Stimulated activated CD4-positive, alpha-beta T cell treated with anti-CD3 and anti-CD28 coated beads, Interleukin-1b, Interleukin-23, amount 100 ng/mL, for 1 hour (primary cell): ENCODE measurements at regions not wholly inside any gene's neighbourhood (a gene's known extent, or its start where the extent isn't known, plus 50 kb on each side); places are given as distances from the start of the nearest gene placed in this dataset.
"Not testable (repeated sequence)": the region's sequence is repeated elsewhere in the genome, so short reads cannot be mapped to it uniquely, and the experiment has no call there.

Source experiments
- DNase-seq, 2 donors: peaks; one replicate each; pipeline ENCODE4 v3.0.0-alpha.2; 2020; ENCODE audit warnings: low read depth in 2 of 2

DNA sequence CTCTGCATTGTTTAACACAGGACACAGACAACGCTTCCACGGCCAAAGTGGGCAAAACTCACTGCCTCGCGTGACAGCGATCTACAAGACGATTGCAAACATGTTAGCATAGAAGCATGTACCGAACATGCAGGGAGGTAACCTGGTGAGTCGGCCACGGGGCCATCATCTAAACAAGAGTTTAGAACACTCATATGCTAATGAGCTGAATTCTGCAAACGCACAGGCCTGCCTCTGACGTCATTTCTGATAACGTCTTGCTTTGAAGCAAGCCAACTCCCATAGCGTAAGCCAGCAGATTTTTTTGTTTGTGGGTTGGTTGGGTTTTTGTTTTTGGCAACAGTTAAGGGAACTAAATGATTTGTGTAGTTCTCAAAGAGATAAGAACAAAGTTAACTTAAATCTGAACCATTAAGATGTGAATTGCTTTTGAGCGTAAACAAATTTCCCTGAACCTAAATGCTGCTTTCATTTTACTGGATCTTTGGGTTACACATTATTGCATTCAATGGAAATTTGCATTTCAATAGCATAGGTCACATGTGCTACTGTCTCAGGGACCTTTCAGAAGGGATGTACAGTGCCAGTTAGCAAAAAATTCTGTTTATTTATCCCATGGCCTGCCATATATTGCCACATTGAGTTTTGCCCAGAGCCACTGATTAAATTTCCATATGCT, 184.5 kb upstream of the PDE10A start:
- DNase-seq = no peak

DNA sequence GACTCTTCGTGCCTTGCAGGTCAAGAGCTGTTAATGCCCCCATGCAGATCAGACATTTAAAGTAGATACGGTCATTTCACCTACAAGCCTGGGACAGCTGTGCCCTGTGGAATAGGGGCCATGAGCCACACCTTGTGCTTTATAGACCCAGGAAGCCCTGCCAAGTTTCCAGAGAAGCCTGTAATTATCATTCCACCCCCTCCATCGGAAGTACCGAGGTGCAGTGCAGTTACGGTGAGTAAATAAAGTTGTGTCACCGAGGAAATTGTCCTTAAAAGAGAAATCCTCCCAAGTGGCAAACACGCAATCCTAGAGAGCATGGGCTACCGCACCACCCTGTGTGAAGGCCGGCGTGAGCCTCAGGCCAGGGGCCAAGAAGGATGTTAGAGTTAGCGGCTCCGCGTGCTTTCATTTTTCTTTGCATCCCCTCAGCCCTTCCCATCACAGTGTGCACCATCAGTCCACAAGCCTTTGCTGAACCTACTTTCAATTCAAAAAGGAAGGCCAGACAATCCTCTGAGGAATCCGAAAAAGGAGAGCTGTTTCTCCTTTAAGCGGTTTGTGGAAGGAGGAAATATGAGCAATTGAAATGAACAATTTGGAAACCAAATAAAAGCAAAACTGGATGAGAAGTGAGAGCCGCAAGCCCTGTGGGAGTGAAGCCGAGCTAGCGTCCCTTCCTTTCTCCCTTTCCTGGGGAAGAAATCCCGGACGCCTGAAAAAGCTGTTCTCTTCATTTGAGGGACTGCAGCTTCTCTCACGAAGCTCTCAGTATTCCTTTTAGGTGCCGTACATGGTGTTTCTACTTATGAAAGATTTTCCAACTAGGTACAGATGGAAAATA, 183.3 kb upstream of the PDE10A start:
- DNase-seq = no peak

DNA sequence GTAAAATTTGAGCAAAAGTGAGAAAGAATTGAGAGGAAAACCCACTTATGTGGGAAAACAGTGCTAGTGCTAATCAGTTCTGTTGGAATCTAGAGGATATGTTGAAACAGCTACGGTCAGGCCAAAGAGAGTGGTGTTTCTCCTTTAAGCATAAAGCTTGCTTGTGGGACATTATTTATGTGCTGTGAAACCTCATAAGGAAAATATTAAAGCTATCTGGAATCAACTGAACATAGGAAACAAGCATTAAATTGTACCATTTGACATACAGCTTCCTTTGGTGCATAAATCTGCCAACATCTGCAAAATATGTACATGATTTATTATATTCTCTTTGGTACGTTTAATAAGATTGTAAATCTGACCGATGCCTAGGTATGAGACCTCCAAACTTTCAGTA, 182.5 kb upstream of the PDE10A start:
- no peak for DNase-seq

DNA sequence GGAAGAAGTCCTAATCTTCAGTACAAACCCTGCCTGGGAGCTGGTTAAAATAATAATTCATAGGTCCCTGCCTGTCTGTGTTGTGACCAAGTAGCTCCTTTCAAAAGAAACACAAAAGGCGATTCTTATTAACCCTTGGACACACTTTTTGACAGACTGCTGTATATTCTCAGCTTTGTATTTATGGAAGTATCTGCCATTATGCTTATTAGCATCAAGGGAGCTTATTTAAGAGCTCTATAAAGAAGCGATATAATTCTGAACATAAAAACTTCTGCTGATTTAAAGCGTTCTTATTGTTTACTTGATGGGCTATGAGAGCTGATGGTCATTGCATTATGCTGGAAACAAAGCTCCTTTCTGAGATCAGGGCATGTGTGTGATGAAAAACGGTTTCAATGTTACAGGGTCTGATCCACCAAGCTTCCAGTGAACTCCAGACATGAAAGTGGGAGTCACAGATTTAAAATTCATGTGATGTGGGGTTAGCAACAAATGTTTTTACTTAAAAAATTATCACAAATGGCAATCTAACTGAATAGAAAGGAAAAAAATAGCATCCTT, 181.8 kb upstream of the PDE10A start:
- DNase-seq = no peak

GRCh38 chr6:165844232-165844631, 181.2 kb upstream of the PDE10A start:
- no peak for DNase-seq

GRCh38 chr6:165843568-165844113, 180.6 kb upstream of the PDE10A start:
- no peak for DNase-seq

DNA sequence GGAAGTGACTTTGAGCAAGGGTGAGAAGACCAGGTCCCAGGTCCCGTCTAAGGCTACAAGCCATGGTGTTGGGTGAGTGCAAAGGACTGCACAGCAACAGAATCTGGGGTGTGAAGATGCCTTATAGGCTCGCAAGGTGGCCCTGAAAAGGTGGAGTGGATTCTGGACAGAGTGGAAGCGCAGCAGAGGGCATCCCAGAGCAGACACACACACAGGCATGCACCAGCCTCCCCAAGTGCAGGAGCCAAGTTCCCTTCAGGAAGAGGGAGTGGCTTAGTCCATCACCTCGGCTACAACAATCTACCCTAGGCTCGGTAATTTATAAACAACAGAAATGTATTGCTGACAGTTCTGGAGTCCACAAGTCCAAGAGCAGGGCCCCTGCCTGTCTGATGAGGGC, 180.1 kb upstream of the PDE10A start:
- DNase-seq = no peak

DNA sequence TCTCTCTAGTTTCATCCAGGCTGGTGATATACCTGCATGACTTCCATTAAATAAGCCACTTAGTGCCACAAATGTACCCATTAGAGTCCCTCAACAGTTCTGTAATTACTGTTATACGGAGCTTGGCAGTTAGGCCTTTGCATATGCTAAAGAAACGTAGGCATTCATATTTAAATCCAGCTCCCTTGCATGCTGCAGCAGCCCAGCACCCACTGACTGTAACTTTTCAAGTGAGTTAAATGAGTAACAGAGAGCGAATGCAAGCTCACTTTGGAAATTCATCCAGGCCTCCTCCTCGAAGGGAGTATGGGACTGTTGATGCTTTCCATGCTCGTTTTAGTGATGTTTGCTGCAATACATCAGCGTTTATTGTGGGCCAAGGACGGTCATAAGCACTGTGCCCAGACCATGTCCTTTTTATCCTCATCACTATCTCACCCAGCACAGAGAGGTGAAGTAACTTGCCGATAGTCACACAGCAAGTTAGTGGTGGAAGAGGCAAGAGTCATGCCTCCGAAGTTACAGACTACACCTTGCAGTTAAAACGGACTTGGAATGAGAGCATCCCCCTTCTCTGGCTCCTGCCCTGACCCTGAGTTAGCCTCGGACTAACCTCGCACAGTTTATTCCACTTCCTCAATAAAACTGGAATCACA, 179.4 kb upstream of the PDE10A start:
- no peak for DNase-seq

- DNase-seq = no peak
These were observed 178.1 kb upstream of the PDE10A start for GRCh38 chr6:165841153-165841558.

GRCh38 chr6:165837948-165838745, 175.1 kb upstream of the PDE10A start:
- DNase-seq = no peak

DNA sequence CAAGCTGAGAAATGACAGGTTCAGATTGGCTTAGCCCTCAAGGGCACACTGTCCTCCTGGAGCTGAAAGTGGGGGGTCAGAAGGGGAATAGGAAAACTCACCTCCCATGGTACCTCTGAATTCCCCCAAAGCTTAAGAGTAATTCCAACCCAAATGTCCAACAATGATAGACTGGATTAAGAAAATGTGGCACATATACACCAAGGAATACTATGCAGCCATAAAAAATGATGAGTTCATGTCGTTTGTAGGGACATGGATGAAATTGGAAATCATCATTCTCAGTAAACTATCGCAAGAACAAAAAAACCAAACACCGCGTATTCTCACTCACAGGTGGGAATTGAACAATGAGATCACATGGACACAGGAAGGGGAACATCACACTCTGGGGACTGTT, 173.6 kb upstream of the PDE10A start:
- not testable (repeated sequence) for DNase-seq

GRCh38 chr6:165835410-165835851, 172.4 kb upstream of the PDE10A start:
- DNase-seq = no peak

GRCh38 chr6:165834613-165835259, 171.7 kb upstream of the PDE10A start:
- no peak for DNase-seq

DNA sequence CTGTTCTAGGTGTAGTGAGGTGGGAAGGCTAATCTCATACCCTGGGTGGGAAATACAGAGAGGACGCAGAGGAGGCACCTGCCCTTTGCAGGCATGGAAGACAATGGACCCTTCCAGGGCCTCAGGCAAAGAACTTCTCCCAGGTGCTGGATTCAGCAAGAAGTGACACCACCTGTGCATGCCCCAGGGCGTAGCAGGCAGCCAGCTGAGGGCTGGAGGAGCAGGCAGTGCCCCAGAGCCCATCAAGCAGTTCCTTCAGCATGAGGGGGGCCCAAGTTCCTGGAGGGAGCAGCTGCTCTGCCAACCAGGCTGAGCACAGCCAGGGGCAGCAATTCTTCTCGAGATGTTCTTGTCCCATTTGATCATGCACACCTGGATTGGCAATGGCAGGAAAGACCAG, 170.3 kb upstream of the PDE10A start:
- DNase-seq = no peak

GRCh38 chr6:165831812-165832510, 168.9 kb upstream of the PDE10A start:
- DNase-seq = no peak

GRCh38 chr6:165830761-165831160, 167.7 kb upstream of the PDE10A start:
- no peak for DNase-seq

DNA sequence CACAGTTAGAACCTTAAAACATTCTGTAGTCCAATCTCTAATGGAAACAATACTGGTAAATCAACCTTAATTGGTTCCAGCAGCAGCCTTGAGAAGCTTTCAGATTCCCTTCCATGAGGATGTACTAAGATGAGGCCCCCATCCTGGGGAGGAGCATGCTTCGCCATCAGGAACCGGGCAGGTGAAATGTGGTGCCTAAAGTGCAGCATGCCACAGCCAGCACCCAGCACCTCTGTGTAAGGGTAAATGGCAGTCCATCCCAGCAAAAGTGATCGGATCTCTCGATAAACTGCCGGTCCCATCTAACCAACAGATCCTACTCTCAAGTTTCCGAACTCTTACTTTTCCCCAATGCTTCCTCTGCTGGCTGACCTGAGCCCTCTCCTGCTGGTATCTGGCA, 166.3 kb upstream of the PDE10A start:
- DNase-seq = no peak

DNA sequence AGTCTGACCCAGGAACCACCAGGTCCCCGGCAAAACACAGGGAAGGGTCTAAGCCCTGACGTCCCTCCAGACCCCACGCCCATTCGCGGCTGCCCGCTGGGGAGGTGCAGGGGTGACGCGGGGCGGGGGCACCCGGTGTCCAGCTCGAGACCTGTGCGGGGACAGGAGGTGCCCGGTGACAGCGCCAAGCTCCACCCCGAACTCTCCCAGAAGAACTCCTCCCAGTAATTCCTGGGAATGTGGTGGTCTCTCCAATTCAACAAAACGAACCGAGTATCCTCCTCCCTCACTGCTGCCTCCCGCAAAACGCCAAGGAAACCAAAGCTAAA, 164.1 kb upstream of the PDE10A start:
- no peak for DNase-seq

DNA sequence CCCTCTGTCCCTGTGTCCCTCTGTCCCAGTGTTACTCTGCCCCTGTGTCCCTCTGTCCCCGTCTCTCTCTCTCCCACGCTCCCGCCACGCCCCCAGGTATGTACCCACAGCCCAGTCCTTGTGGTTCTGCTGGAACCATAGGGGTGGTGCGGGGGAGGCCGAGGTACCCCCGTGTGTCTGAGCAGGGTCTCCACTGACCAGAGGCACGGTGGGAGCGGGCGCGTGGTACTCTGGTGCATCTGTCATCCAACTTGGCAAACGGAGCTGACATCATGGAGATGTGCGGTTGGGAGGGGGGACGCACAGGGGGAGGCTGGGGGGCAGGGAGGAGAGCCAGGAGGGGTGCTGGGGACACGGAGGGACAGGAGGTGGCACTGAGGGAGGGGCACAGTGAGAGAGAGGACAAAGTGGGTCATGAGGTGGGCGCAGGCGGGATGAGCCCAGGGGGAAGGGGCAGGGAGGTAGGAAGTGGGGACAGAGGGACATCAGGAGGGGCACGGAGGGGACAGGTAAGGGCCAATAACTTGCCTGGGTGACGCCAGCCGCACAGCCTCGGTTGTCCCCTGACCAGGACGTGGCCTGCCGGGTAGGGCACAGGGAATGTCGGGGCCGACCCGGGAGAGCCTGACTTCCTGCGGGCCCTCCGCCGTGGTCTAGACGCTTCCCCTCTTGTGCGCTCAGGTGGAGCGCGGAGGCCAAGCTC, 163.6 kb upstream of the PDE10A start:
- DNase-seq = no peak
